Aorta (tissue), 5 donors: ENCODE measurements at regions not wholly inside any gene's neighbourhood (a gene's known extent, or its start where the extent isn't known, plus 50 kb on each side); places are given as distances from the start of the nearest gene placed in this dataset.

Source experiments
- ATAC-seq: fragments of 200-7000 bp; cut with Tn5 transposase; one replicate; pipeline ENCODE4 v1.9.1; 2022; ENCODE audit warnings: moderate library complexity; ENCODE audit not compliant: low FRiP score
- DNase-seq, 2 donors: peaks; one replicate each; pipeline ENCODE4 v3.0.0-alpha.2; 2020
- H3K27ac ChIP-seq, 2 donors: one replicate each; pipeline ENCODE4 v1.5.1; 2013; ENCODE audit warnings: low read length in 2 of 2, mild to moderate bottlenecking in 2 of 2, moderate library complexity in 2 of 2, control low read depth in 1 of 2, inconsistent platforms in 1 of 2, low read depth in 1 of 2
- H3K27me3 ChIP-seq, 2 donors: one replicate each; pipeline ENCODE4 v1.6.1; 2013; ENCODE audit warnings: control low read depth in 1 of 2, low read length in 1 of 2, mild to moderate bottlenecking in 1 of 2, moderate library complexity in 1 of 2; ENCODE audit not compliant: insufficient read depth in 2 of 2, control insufficient read depth in 1 of 2
- H3K36me3 ChIP-seq, 2 donors: one replicate each; pipeline ENCODE4 v1.6.1; 2013; ENCODE audit warnings: control low read depth in 1 of 2, low read length in 1 of 2, mild to moderate bottlenecking in 1 of 2; ENCODE audit not compliant: insufficient read depth in 2 of 2, control insufficient read depth in 1 of 2
- H3K4me1 ChIP-seq, 2 donors: one replicate each; pipeline ENCODE4 v1.6.1; 2013; ENCODE audit warnings: low read length in 2 of 2, control low read depth in 1 of 2, mild to moderate bottlenecking in 1 of 2, moderate library complexity in 1 of 2; ENCODE audit not compliant: insufficient read depth in 2 of 2, control insufficient read depth in 1 of 2
- H3K4me3 ChIP-seq, 2 donors: one replicate each; pipeline ENCODE4 v1.5.1; 2013; ENCODE audit warnings: low read length in 2 of 2, control low read depth in 1 of 2, mild to moderate bottlenecking in 1 of 2
- H3K9me3 ChIP-seq: one replicate; pipeline ENCODE4 v1.6.1; 2013; ENCODE audit warnings: mild to moderate bottlenecking, low read length; ENCODE audit not compliant: control insufficient read depth
- WGBS, 2 donors: extraction: QIAGEN DNeasy Blood & Tissue Kit; methylation state at CpG; one replicate each; pipeline ENCODE4 v1.1.7; 2013; 5-methylcytosine and 5-hydroxymethylcytosine counted together
- intact Hi-C, 2 donors: fragments of 100-400 bp; cut with DNase I; formaldehyde crosslinking; loops; one replicate each; pipeline versions ENCODE4 v1.14.2 to v1.15.0; 2022
- donor health status: healthy with polysubstance abuse.
- donor health status: Bipolar disorder and iron deficiency.
- donor health status: DM: no; HTN: no; CAD: no.
- donor health status: DM: no; HTN: no; CAD: no.
- donor health status: DM: yes; HTN: yes; CAD: no.

- WGBS, 2 donors, result 89 to 91% methylated on average over 6 of the region's 6 CpGs
- ATAC-seq, result no peak
- intact Hi-C loops, result no loop called here
- no peaks in the 10 kb centered on the region for H3K9me3 ChIP-seq
- no peaks in the 10 kb centered on the region for H3K36me3 ChIP-seq
- no peaks in the 10 kb centered on the region for H3K4me1 ChIP-seq
- DNase-seq, result peak in 1 of 2 donors; percentile 23
- no peak overlapping the region for H3K4me3 ChIP-seq
- no peak overlapping the region for H3K27ac ChIP-seq
- no peaks in the 10 kb centered on the region for H3K27me3 ChIP-seq
These were observed 103.5 kb downstream of the DACT2 start for GRCh38 chr6:168216117-168216516.

- intact Hi-C loops, result no loop called here
- no peak overlapping the region for H3K27ac ChIP-seq
- no peak for ATAC-seq
- no peaks in the 10 kb centered on the region for H3K9me3 ChIP-seq
- no peaks in the 10 kb centered on the region for H3K4me1 ChIP-seq
- WGBS, 2 donors, result 91 to 97% methylated on average over 23 of the region's 23 CpGs
- DNase-seq, result peak in 1 of 2 donors; percentile 72
- no peaks in the 10 kb centered on the region for H3K36me3 ChIP-seq
- H3K27me3 ChIP-seq, result no peaks in the 10 kb centered on the region
- H3K4me3 ChIP-seq, result no peak overlapping the region
These were observed 104.3 kb downstream of the DACT2 start for GRCh38 chr6:168215121-168215808.

- WGBS, 2 donors, result 91 to 93% methylated on average over 17 of the region's 17 CpGs
- no peaks in the 10 kb centered on the region for H3K36me3 ChIP-seq
- H3K27ac ChIP-seq, result no peak overlapping the region
- no peaks in the 10 kb centered on the region for H3K4me1 ChIP-seq
- H3K27me3 ChIP-seq, result no peaks in the 10 kb centered on the region
- intact Hi-C loops, result no loop called here
- peak in 1 of 2 donors; percentile 66 for DNase-seq
- no peaks in the 10 kb centered on the region for H3K9me3 ChIP-seq
- H3K4me3 ChIP-seq, result no peak overlapping the region
- no peak for ATAC-seq
These were observed 104.9 kb downstream of the DACT2 start for GRCh38 chr6:168214586-168215104.

- Histone ChIP-seq H3K4me3 (no peak overlapping the region), H3K4me1 (no peaks in the 10 kb centered on the region), H3K27ac (no peak overlapping the region), H3K27me3 (no peaks in the 10 kb centered on the region), H3K36me3 (no peaks in the 10 kb centered on the region), H3K9me3 (no peaks in the 10 kb centered on the region)
- WGBS, 2 donors, result 96% methylated on average over 16 of the region's 16 CpGs
- intact Hi-C loops, result no loop called here
- ATAC-seq (no peak), DNase-seq (peak in 1 of 2 donors; percentile 52)
These were observed 106.5 kb downstream of the DACT2 start for GRCh38 chr6:168213121-168213524.

GRCh38 chr6:168212362-168212761 lies 107.2 kb downstream of the DACT2 start:
- no peaks in the 10 kb centered on the region for H3K9me3 ChIP-seq
- H3K36me3 ChIP-seq, result no peaks in the 10 kb centered on the region
- no peak overlapping the region for H3K27ac ChIP-seq
- DNase-seq, result peak in 1 of 2 donors; percentile 63
- no peaks in the 10 kb centered on the region for H3K4me1 ChIP-seq
- no peak overlapping the region for H3K4me3 ChIP-seq
- no peaks in the 10 kb centered on the region for H3K27me3 ChIP-seq
- 96 to 98% methylated on average over 22 of the region's 22 CpGs for WGBS, 2 donors
- ATAC-seq, result no peak
- intact Hi-C loops, result no loop called here

- ATAC-seq (no peak), DNase-seq (no peak)
These were observed 107.9 kb downstream of the DACT2 start for GRCh38 chr6:168211681-168212080.

GRCh38 chr6:168210239-168211105 lies 109.1 kb downstream of the DACT2 start:
- H3K27me3 ChIP-seq, result no peaks in the 10 kb centered on the region
- DNase-seq, result peak in 1 of 2 donors; percentile 50

More at GRCh38 chr6:168211681-168212080, 107.9 kb downstream of the DACT2 start:
- no peak overlapping the region for H3K27ac ChIP-seq
- intact Hi-C loops, result no loop called here
- WGBS, 2 donors, result 88 to 90% methylated on average over 7 of the region's 7 CpGs
- H3K9me3 ChIP-seq, result no peaks in the 10 kb centered on the region
- no peaks in the 10 kb centered on the region for H3K4me1 ChIP-seq
- no peak overlapping the region for H3K4me3 ChIP-seq
- H3K36me3 ChIP-seq, result no peaks in the 10 kb centered on the region
- no peaks in the 10 kb centered on the region for H3K27me3 ChIP-seq

GRCh38 chr6:168209420-168209819 lies 110.2 kb downstream of the DACT2 start:
- DNase-seq, result peak in 1 of 2 donors; percentile 61
- intact Hi-C loops, result no loop called here
- H3K4me3 ChIP-seq, result no peak overlapping the region
- no peaks in the 10 kb centered on the region for H3K36me3 ChIP-seq
- no peak for ATAC-seq
- H3K9me3 ChIP-seq, result no peaks in the 10 kb centered on the region
- H3K27me3 ChIP-seq, result no peaks in the 10 kb centered on the region
- WGBS, 2 donors, result 87 to 95% methylated on average over 10 of the region's 10 CpGs
- no peak overlapping the region for H3K27ac ChIP-seq
- no peaks in the 10 kb centered on the region for H3K4me1 ChIP-seq

More at GRCh38 chr6:168210239-168211105, 109.1 kb downstream of the DACT2 start:
- H3K9me3 ChIP-seq, result no peaks in the 10 kb centered on the region
- intact Hi-C loops, result no loop called here
- no peak for ATAC-seq
- no peak overlapping the region for H3K27ac ChIP-seq
- no peak overlapping the region for H3K4me3 ChIP-seq
- no peaks in the 10 kb centered on the region for H3K36me3 ChIP-seq
- WGBS, 2 donors, result 87 to 91% methylated on average over 16 of the region's 16 CpGs
- H3K4me1 ChIP-seq, result no peaks in the 10 kb centered on the region
